ENCODE measurements at regions not wholly inside any gene's neighbourhood (a gene's known extent, or its start where the extent isn't known, plus 50 kb on each side); places are given as distances from the start of the nearest gene placed in this dataset.

- no peak overlapping the region for H3K27ac ChIP-seq
- TF ChIP-seq POLR2AphosphoS5 (IDR thresholded peaks at IDR 0.05; ENCODE audit: insufficient read depth in 1 of 2, low read depth in 1 of 2) (no peak), CTCF (IDR thresholded peaks at IDR 0.05) (no peak), POLR2A (IDR thresholded peaks at IDR 0.05) (no peak)
- H3K27me3 ChIP-seq: no peaks in the 10 kb centered on the region
- no peaks in the 10 kb centered on the region for H3K9me3 ChIP-seq
- no peaks in the 10 kb centered on the region for H3K36me3 ChIP-seq
- DNase-seq (ENCODE audit: extremely low spot score in 2 of 2): no peak
- intact Hi-C loops (cut with DNase I): no loop called here
- H3K4me3 ChIP-seq: no peak overlapping the region
- H3K4me1 ChIP-seq: peaks cover 11% of the 10 kb centered on the region
These were observed 85.8 kb downstream of the PPCDC start for GRCh38 chr15:75109021-75109735.

GRCh38 chr15:75109736-75110130, 86.3 kb downstream of the PPCDC start:
- intact Hi-C loops (cut with DNase I): no loop called here
- no peaks in the 10 kb centered on the region for H3K27me3 ChIP-seq
- no peaks in the 10 kb centered on the region for H3K9me3 ChIP-seq
- TF ChIP-seq POLR2AphosphoS5 (IDR thresholded peaks at IDR 0.05; ENCODE audit: insufficient read depth in 1 of 2, low read depth in 1 of 2) (no peak), POLR2A (IDR thresholded peaks at IDR 0.05) (no peak), CTCF (IDR thresholded peaks at IDR 0.05) (no peak)
- DNase-seq (ENCODE audit: extremely low spot score in 2 of 2): no peak
- H3K4me3 ChIP-seq: no peak overlapping the region
- no peak overlapping the region for H3K27ac ChIP-seq
- H3K4me1 ChIP-seq: peaks cover 7% of the 10 kb centered on the region
- H3K36me3 ChIP-seq: no peaks in the 10 kb centered on the region

- Histone ChIP-seq H3K9me3 (no peaks in the 10 kb centered on the region), H3K27me3 (no peaks in the 10 kb centered on the region), H3K4me3 (no peak overlapping the region), H3K36me3 (no peaks in the 10 kb centered on the region), H3K4me1 (peaks cover 7% of the 10 kb centered on the region), H3K27ac (no peak overlapping the region)
- no peak for DNase-seq (ENCODE audit: extremely low spot score in 2 of 2)
- TF ChIP-seq POLR2AphosphoS5 (IDR thresholded peaks at IDR 0.05; ENCODE audit: insufficient read depth in 1 of 2, low read depth in 1 of 2) (no peak), CTCF (IDR thresholded peaks at IDR 0.05) (no peak), POLR2A (IDR thresholded peaks at IDR 0.05) (no peak)
- intact Hi-C loops (cut with DNase I): no loop called here
These were observed 89.0 kb downstream of the PPCDC start for GRCh38 chr15:75112278-75112847.

- Histone ChIP-seq H3K27me3 (no peaks in the 10 kb centered on the region), H3K4me3 (no peak overlapping the region), H3K9me3 (no peaks in the 10 kb centered on the region), H3K36me3 (no peaks in the 10 kb centered on the region), H3K4me1 (peaks cover 6% of the 10 kb centered on the region), H3K27ac (no peak overlapping the region)
- TF ChIP-seq POLR2A (IDR thresholded peaks at IDR 0.05): no peak
- no peak for DNase-seq (ENCODE audit: extremely low spot score in 2 of 2)
- intact Hi-C loops (cut with DNase I): no loop called here
These were observed 88.7 kb upstream of the C15orf39 start for GRCh38 chr15:75112848-75113492.

- no peak overlapping the region for H3K4me3 ChIP-seq
- H3K4me1 ChIP-seq: no peaks in the 10 kb centered on the region
- no peak for TF ChIP-seq POLR2A (IDR thresholded peaks at IDR 0.05)
- TF ChIP-seq POLR2AphosphoS5 (IDR thresholded peaks at IDR 0.05; ENCODE audit: insufficient read depth in 1 of 2, low read depth in 1 of 2): no peak
- no peak for TF ChIP-seq CTCF (IDR thresholded peaks at IDR 0.05)
- no peaks in the 10 kb centered on the region for H3K9me3 ChIP-seq
- H3K36me3 ChIP-seq: no peaks in the 10 kb centered on the region
- H3K27ac ChIP-seq: no peak overlapping the region
- DNase-seq (ENCODE audit: extremely low spot score in 2 of 2): no peak
- intact Hi-C loops (cut with DNase I): no loop called here
- no peaks in the 10 kb centered on the region for H3K27me3 ChIP-seq
These were observed 87.4 kb upstream of the C15orf39 start for GRCh38 chr15:75114327-75114726.

All from vagina (tissue), 2 donors.